Keratinocyte (primary cell): ENCODE measurements at regions not wholly inside any gene's neighbourhood (a gene's known extent, or its start where the extent isn't known, plus 50 kb on each side); places are given as distances from the start of the nearest gene placed in this dataset.

ENCODE experiments used
- CTCF ChIP-seq, 3 experiments: IDR thresholded peaks in 1 of 3; conservative IDR thresholded peaks in 1 of 3; optimal IDR thresholded peaks in 1 of 3; 2 replicates in 2 of 3; 3 replicates in 1 of 3; pipeline versions ENCODE3 to v1.5.1; 2011; ENCODE audit warnings: low read length in 3 of 3, mild to moderate bottlenecking in 3 of 3, moderate library complexity in 2 of 3, control low read depth in 1 of 3, inconsistent platforms in 1 of 3; ENCODE audit not compliant: insufficient read depth in 2 of 3; ENCODE audit errors: extremely low read depth in 1 of 3
- EZH2 ChIP-seq: IDR thresholded peaks from one replicate; pipeline ENCODE4 v1.6.1; 2012; ENCODE audit warnings: inconsistent platforms, mild to moderate bottlenecking, low read length, moderate library complexity

DNA sequence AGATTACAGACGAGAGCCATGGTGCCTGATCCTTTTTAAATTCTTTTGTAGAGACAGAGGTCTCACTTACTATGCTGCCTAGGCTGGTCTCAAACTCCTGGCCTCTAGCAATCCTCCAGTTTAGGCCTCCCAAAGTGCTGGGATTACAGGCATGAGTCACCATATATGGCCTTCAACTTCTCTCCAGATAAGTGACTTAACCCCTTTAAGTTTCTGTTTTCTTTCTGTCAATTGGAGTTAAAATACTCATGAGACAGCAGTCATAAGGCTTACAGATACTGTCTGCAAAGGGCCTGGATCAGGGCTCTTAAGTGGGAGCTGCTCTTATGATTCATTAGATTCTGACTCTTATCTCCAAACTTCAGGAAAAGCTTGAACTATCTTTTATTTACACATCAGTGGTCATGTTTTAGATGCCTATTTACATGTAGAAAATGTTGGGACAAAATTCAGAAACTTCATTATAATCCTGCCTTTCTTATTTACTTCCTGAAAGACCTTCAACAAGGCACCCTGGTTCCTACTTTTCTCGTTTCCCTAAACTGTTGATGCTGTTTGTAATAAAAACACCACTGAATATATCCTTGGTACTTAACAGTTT lies 271.5 kb upstream of the TBX3 start:
- TF ChIP-seq CTCF (optimal IDR thresholded peaks at IDR 0.05 in 1 of 3, IDR thresholded peaks at IDR 0.05 in 1 of 3, conservative IDR thresholded peaks at IDR 0.05 in 1 of 3; ENCODE audit: extremely low read depth in 1 of 3, insufficient read depth in 2 of 3, low read length in 3 of 3), result no peak
- no peak for TF ChIP-seq EZH2
